Mucosa of descending colon (tissue), 3 donors: ENCODE measurements at regions not wholly inside any gene's neighbourhood (a gene's known extent, or its start where the extent isn't known, plus 50 kb on each side); places are given as distances from the start of the nearest gene placed in this dataset.

Experiments used
- ATAC-seq: fragments of 200-7000 bp; cut with Tn5 transposase; one replicate; pipeline ENCODE4 v1.9.1; 2020; ENCODE audit warnings: mild to moderate bottlenecking, moderate library complexity
- DNase-seq, 3 donors: peaks; one replicate each; pipeline ENCODE4 v3.0.0-alpha.2; 2020
- H3K36me3 ChIP-seq: fragments of 200-600 bp; one replicate; pipeline ENCODE4 v1.8.0; 2021; ENCODE audit warnings: low read depth, mild to moderate bottlenecking
- H3K4me1 ChIP-seq: fragments of 200-600 bp; one replicate; pipeline ENCODE4 v1.8.0; 2021; ENCODE audit warnings: low read depth, mild to moderate bottlenecking
- H3K4me3 ChIP-seq: fragments of 200-600 bp; one replicate; pipeline ENCODE4 v1.8.0; 2021; ENCODE audit warnings: mild to moderate bottlenecking
- H3K9me3 ChIP-seq: fragments of 200-600 bp; one replicate; pipeline ENCODE4 v1.8.0; 2021; ENCODE audit warnings: mild to moderate bottlenecking
- CTCF ChIP-seq: fragments of 200-600 bp; IDR thresholded peaks from one replicate; pipeline ENCODE4 v1.8.0; 2022; ENCODE audit warnings: antibody characterized with exemption, mild to moderate bottlenecking
- intact Hi-C, 2 donors: fragments of 100-400 bp; cut with DNase I in 1 of 2; cut with micrococcal nuclease in 1 of 2; formaldehyde crosslinking; loops; one replicate each; pipeline versions ENCODE4 v1.11.0 to v1.11.1; 2022; cut with DNase I, micrococcal nuclease
- donor health status: DM: no; HTN: no; CAD: no; lungs with moderate emphysema.
- donor health status: DM: no; HTN: no; CAD: no.
- donor health status: DM: no; HTN: yes; CAD: no.

DNA sequence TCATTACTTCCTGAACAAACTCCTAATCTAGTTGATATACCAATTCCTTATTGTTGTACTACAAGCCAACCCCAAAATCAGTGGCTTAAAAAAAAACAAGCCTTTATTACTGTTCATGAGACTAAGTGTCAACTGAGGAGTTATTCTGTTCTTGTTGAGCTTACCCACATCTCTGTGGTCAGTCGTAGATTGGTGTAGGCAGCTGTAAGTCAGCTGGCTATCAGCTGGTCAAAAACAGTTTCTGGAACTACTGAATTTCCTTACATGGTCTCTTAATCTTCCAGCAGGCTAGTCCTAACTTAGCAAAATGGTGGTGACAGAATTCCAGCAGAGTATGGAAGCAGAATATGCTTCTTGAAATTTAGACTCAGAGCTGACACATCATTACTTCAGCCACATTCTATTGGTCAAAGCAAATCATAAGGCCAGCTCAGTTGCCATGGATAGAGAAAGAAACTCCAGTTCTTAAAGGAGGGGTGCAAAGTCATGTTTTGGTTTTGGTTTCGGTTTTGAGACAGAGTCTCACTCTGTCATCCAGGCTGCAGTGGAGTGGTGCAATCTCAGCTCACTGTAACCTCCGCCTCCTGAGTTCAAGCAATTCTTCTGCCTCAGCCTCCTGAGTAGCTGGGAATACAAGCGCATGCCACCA lies 386.1 kb upstream of the MPDZ start:
- Histone ChIP-seq H3K4me3 (no peak overlapping the region), H3K9me3 (no peaks in the 10 kb centered on the region), H3K4me1 (no peaks in the 10 kb centered on the region), H3K36me3 (no peaks in the 10 kb centered on the region)
- TF ChIP-seq CTCF, result no peak
- ATAC-seq, result no peak
- intact Hi-C loops, result no loop called here
- no peak for DNase-seq

DNA sequence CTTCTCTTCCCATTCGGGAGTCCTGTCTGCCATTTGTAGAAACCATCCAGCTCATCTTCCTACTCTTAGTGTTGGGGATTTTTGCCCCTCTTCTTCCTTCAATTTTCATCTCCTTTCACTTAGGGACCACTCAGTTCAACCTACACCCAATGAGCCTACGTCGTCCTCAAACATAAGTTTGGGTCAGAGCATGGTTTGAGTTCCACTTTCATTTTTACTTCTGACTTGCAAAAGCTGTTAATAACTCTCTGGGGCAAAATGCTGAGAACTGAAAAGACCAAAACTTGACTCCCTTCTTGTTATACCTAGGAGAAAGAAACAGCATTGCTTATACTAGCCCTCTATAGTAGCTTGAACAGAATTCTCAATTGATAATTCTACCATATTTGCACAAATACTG lies 381.5 kb upstream of the MPDZ start:
- no peaks in the 10 kb centered on the region for H3K9me3 ChIP-seq
- no peak for DNase-seq
- intact Hi-C loops, result no loop called here
- no peak overlapping the region for H3K4me3 ChIP-seq
- no peak for ATAC-seq
- no peaks in the 10 kb centered on the region for H3K4me1 ChIP-seq
- TF ChIP-seq CTCF, result no peak
- no peaks in the 10 kb centered on the region for H3K36me3 ChIP-seq

GRCh38 chr9:13651969-13652663 lies 372.6 kb upstream of the MPDZ start:
- H3K36me3 ChIP-seq, result no peaks in the 10 kb centered on the region
- intact Hi-C loops, result no loop called here

GRCh38 chr9:13651526-13651925 lies 372.0 kb upstream of the MPDZ start:
- TF ChIP-seq CTCF, result no peak
- DNase-seq (no peak), ATAC-seq (no peak)
- H3K9me3 ChIP-seq, result no peaks in the 10 kb centered on the region
- no peaks in the 10 kb centered on the region for H3K4me1 ChIP-seq
- no peaks in the 10 kb centered on the region for H3K36me3 ChIP-seq
- intact Hi-C loops, result no loop called here
- H3K4me3 ChIP-seq, result no peak overlapping the region

More at GRCh38 chr9:13651969-13652663, 372.6 kb upstream of the MPDZ start:
- TF ChIP-seq CTCF, result no peak
- Histone ChIP-seq H3K4me3 (no peak overlapping the region), H3K4me1 (no peaks in the 10 kb centered on the region), H3K9me3 (no peaks in the 10 kb centered on the region)
- ATAC-seq (no peak), DNase-seq (no peak)

GRCh38 chr9:13648676-13649075 lies 369.2 kb upstream of the MPDZ start:
- H3K4me1 ChIP-seq, result no peaks in the 10 kb centered on the region
- no peak for DNase-seq
- intact Hi-C loops, result no loop called here
- no peaks in the 10 kb centered on the region for H3K9me3 ChIP-seq
- no peak for TF ChIP-seq CTCF
- H3K36me3 ChIP-seq, result no peaks in the 10 kb centered on the region
- no peak overlapping the region for H3K4me3 ChIP-seq
- ATAC-seq, result no peak
